8988T (cell line): ENCODE measurements at regions not wholly inside any gene's neighbourhood (a gene's known extent, or its start where the extent isn't known, plus 50 kb on each side); places are given as distances from the start of the nearest gene placed in this dataset.
"Not testable (repeated sequence)": the region's sequence is repeated elsewhere in the genome, so short reads cannot be mapped to it uniquely, and the experiment has no call there.

Experiments
- DNase-seq: peaks from one replicate; pipeline ENCODE4 v3.0.0; 2011

- no peak for DNase-seq
Observed at GRCh38 chr5:124796495-124796894, 50.1 kb upstream of the ZNF608 start.

DNA sequence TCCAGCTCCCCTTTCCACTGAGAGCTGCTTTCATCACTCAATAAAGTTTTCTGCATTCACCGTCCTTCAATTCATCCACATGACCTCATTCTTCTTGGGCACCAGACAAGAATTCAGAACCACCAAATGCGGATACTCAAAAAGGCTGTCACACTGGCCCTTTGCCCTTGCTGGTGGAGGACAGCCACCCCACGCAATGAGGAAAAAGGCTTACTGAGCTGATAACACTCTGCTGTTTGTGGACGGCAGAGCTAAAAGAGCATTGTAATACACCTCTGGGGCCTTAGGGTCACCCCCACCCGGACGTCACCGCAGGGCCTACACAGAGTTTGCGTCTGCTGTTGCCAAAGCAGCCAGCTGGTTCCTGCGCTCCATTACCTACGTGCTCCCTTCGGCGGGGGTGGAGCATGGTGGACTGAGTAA is 51.2 kb upstream of the ZNF608 start:
- no peak for DNase-seq

DNA sequence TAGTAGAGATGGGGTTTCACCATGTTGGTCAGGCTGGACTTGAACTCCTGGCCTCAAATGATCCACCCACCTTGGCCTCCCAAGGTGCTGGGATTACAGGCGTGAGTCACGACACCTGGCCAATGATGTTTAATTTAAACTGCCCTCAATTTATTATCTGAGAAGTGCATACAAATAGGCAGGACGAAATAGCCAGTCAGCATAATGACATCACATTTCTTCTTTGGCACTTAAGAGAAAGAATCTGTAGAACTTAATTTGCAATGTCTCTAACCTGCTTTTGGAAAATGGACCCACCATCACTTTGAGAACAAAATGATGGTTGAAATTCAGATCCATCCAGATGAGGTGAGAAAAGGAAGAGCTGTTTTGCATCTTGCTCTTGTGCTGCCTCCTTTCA is 52.5 kb upstream of the ZNF608 start:
- DNase-seq = no peak

GRCh38 chr5:124801551-124801950 is 55.1 kb upstream of the ZNF608 start:
- no peak for DNase-seq

- DNase-seq = no peak
Observed at GRCh38 chr5:124803617-124804323, 57.3 kb upstream of the ZNF608 start.

- DNase-seq = no peak
Observed at GRCh38 chr5:124806026-124806372, 59.6 kb upstream of the ZNF608 start.

GRCh38 chr5:124806373-124807077 is 60.1 kb upstream of the ZNF608 start:
- no peak for DNase-seq

GRCh38 chr5:124808842-124809268 is 62.4 kb upstream of the ZNF608 start:
- no peak for DNase-seq

GRCh38 chr5:124810396-124811006 is 64.1 kb upstream of the ZNF608 start:
- no peak for DNase-seq

DNA sequence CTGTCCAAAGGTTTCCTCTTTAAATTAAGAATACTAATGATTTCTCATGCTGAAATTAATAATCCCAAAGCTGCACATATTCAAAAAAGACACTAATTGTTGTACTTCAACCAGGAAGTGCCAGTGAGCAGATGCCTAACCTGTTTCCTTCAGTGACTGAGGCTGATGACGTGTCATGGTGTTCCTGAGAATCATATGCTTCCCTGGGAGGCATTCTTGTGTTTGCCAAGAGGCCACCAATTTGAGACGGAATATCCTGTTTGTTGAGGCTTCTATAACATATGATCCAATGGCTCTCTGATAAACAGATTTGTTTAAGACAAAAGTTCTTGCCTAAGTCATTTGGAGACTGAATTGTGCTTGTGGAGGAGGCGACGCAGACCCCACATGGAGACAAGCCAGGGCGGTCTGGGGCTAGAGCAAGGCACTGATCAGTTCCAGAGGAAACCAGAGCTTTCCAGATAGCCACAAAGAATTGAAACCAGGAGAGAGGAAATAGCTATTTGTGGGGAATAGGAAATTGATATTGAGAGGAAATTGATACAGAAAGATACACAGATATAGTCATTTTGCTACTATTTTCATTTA is 66.4 kb upstream of the ZNF608 start:
- DNase-seq = no peak

GRCh38 chr5:124816381-124816780 is 69.9 kb upstream of the ZNF608 start:
- DNase-seq = no peak

- DNase-seq = no peak
Observed at GRCh38 chr5:124819201-124819600, 72.8 kb upstream of the ZNF608 start.

- DNase-seq = no peak
Observed at GRCh38 chr5:124822647-124823046, 76.2 kb upstream of the ZNF608 start.

- DNase-seq = no peak
Observed at GRCh38 chr5:124823380-124823779, 76.9 kb upstream of the ZNF608 start.

DNA sequence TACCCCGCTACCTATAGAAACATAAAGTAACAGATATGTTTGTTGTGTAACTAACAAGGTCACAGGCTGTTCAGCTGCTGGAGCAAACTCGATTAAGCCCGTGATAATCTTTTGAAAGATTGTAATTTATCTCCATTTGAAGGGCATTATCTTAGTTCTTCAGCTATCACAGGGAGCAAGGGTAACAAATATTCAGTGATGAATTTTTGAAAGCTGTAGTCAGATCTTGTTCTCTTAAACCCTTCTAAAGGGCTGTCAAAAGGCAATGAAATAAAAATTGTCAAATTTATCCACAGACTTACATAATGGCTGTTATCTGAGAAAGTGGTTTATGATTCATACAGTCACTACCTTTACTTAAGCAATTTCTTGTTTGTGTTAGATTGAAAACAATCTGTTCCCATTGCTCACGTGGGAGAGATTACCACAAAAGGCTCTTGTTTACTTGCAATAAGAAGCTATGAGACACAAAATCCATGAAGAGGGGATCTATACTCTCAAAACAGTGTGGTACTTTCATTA is 78.3 kb upstream of the ZNF608 start:
- DNase-seq = no peak

GRCh38 chr5:124825250-124825982 is 79.0 kb upstream of the ZNF608 start:
- no peak for DNase-seq

GRCh38 chr5:124825983-124826337 is 79.5 kb upstream of the ZNF608 start:
- no peak for DNase-seq

- no peak for DNase-seq
Observed at GRCh38 chr5:124828731-124829234, 82.3 kb upstream of the ZNF608 start.

DNA sequence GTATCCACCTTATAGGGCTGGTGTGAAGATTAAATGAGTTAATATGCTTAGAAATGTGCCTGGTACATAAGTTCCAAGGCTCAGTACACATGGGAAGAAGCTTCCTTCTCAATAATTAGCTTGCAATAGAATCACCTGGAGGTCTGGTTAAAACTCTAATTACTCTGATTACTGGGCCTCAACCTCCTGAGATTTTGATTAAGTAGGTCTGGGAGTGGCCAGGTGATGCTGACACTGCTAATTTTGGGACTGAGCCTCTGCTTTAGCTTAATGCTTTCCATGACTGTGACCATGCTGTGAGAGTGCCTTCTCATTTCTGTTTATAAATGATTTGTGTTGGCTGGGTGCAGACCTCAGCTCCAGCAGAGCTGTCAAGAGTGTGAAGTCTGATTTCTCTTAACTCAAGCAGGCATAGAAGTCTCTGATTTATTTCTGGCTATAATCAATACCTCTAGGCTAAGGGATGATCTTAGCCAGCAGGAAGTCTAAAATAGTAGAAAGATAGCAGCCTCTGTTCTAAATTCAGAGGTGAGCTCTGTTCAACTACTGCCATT is 85.3 kb upstream of the ZNF608 start:
- DNase-seq = no peak

GRCh38 chr5:124832510-124832909 is 86.1 kb upstream of the ZNF608 start:
- no peak for DNase-seq

- DNase-seq = not testable (repeated sequence)
Observed at GRCh38 chr5:124836314-124836713, 89.9 kb upstream of the ZNF608 start.

DNA sequence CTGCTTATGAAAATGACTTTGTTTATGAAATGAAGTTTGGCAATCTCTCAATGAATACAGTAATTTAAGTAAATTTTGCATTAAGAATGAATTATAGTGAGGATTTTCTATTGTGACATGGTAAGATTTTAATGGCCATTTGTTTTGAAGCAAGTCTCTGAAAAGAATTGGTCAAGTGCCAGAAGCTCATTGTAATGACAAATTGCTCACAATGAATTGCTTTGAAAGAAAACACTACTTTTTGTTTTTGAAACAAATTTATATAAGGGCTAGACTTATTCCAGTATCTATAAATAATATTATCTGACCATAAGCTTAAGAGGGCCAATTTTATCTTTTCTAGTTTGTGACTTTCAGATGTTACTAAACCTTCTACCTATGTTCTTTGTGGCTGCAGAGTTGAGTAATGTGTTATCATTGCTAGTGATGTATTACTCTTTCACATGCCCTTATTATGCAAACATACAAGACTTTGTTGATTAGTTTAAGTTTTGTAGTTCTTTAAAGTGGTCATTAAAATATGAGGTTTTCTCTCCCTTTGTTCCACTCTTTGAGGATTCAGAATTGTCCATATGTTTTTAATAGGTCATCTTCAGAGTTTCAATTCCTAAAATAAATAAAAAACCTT is 93.0 kb upstream of the ZNF608 start:
- no peak for DNase-seq
